PC-9 (cell line): ENCODE measurements at regions not wholly inside any gene's neighbourhood (a gene's known extent, or its start where the extent isn't known, plus 50 kb on each side); places are given as distances from the start of the nearest gene placed in this dataset.

Source experiments
- BruUV-seq: library from RNA; stranded (reverse); fragments of 400-500 nt; replicated peaks from 2 replicates; lab custom pipeline; 2021; lab: Mats Ljungman, UMichigan
- CTCF ChIA-PET: fragments of 300-600 bp; sonication (Branson Sonifier 250); formaldehyde crosslinking; loops from one replicate; lab custom pipeline; 2022; ENCODE audit warnings: antibody characterized with exemption; lab: Charles Lee
- POLR2A ChIA-PET: fragments of 300-600 bp; sonication (Branson Sonifier 250); formaldehyde crosslinking; loops from one replicate; lab custom pipeline; 2022; ENCODE audit warnings: antibody characterized with exemption; ENCODE audit not compliant: unreplicated experiment; lab: Charles Lee
- DNase-seq, 2 experiments: peaks; one replicate each; pipeline versions ENCODE4 v3.0.0 to v3.0.0-alpha.2; 2015 to 2022; ENCODE audit warnings: mixed read lengths in 1 of 2
- H2AFZ ChIP-seq: fragments of 200-600 bp; sonication (generic); 2 replicates; pipeline ENCODE4 v1.8.1; 2017; ENCODE audit warnings: antibody characterized with exemption
- H3F3A ChIP-seq: fragments of 200-600 bp; sonication (generic); 2 replicates; pipeline ENCODE4 v1.8.1; 2017; ENCODE audit warnings: antibody characterized with exemption, mild to moderate bottlenecking, low read depth; ENCODE audit not compliant: insufficient read depth
- H3K27ac ChIP-seq: fragments of 200-600 bp; sonication (generic); 2 replicates; pipeline ENCODE4 v1.6.1; 2016; ENCODE audit warnings: mixed run types
- H3K27me3 ChIP-seq: fragments of 200-600 bp; sonication (generic); 2 replicates; pipeline ENCODE4 v1.6.1; 2016; ENCODE audit warnings: low read depth, mixed run types; ENCODE audit not compliant: insufficient read depth
- H3K36me3 ChIP-seq: fragments of 200-600 bp; sonication (generic); 2 replicates; pipeline ENCODE4 v1.6.1; 2016; ENCODE audit warnings: low read depth, mixed run types
- H3K4me1 ChIP-seq: fragments of 200-600 bp; sonication (generic); replicated peaks from 2 replicates; pipeline ENCODE4 v1.6.1; 2016; ENCODE audit warnings: mixed run types; ENCODE audit not compliant: insufficient read depth
- H3K4me2 ChIP-seq: fragments of 200-600 bp; sonication (generic); 2 replicates; pipeline ENCODE4 v1.6.1; 2017; ENCODE audit warnings: mixed run types
- H3K4me3 ChIP-seq: fragments of 200-600 bp; sonication (generic); 2 replicates; pipeline ENCODE4 v1.6.1; 2016; ENCODE audit warnings: mixed run types
- H3K79me2 ChIP-seq: fragments of 200-600 bp; sonication (generic); 2 replicates; pipeline ENCODE4 v1.6.1; 2017; ENCODE audit warnings: low read depth, mixed run types
- H3K9me2 ChIP-seq: fragments of 200-600 bp; sonication (generic); 2 replicates; pipeline ENCODE4 v1.8.1; 2017; ENCODE audit warnings: mild to moderate bottlenecking; ENCODE audit not compliant: insufficient read depth
- H3K9me3 ChIP-seq: fragments of 200-600 bp; sonication (generic); 2 replicates; pipeline ENCODE4 v1.8.1; 2016; ENCODE audit warnings: low read depth; ENCODE audit not compliant: insufficient read depth
- H4K20me1 ChIP-seq: fragments of 200-600 bp; sonication (generic); 2 replicates; pipeline ENCODE4 v1.8.1; 2017; ENCODE audit not compliant: insufficient read depth
- CTCF ChIP-seq: fragments of 200-600 bp; sonication (generic); conservative IDR thresholded peaks from 2 replicates; pipeline ENCODE4 v1.6.1; 2017; ENCODE audit warnings: mixed run types, antibody characterized with exemption, mild to moderate bottlenecking, moderate library complexity
- EZH2 ChIP-seq: fragments of 200-600 bp; sonication (generic); IDR thresholded peaks from 2 replicates; pipeline ENCODE4 v1.8.0; 2017; ENCODE audit warnings: antibody characterized with exemption, low read depth
- intact Hi-C: fragments of 100-400 bp; cut with micrococcal nuclease; formaldehyde crosslinking; loops from one replicate; pipeline ENCODE4 v1.10.0; 2022; ENCODE audit not compliant: unreplicated experiment

GRCh38 chr4:126756050-126756829 lies 876.5 kb upstream of the INTU start:
- TF ChIP-seq CTCF (no peak), EZH2 (no peak)
- H3K4me2 ChIP-seq, result no peak overlapping the region
- ChIA-PET CTCF (no interaction called here), POLR2A (no interaction called here)
- H3K27ac ChIP-seq, result no peak overlapping the region
- no peaks in the 10 kb centered on the region for H3K36me3 ChIP-seq
- H3K79me2 ChIP-seq, result no peaks in the 10 kb centered on the region
- H3F3A ChIP-seq, result no peaks in the 10 kb centered on the region
- no peaks in the 10 kb centered on the region for H3K9me3 ChIP-seq
- intact Hi-C loops, result no loop called here
- no peak overlapping the region for H3K4me3 ChIP-seq
- DNase-seq, result no peak
- H3K27me3 ChIP-seq, result no peaks in the 10 kb centered on the region
- H3K9me2 ChIP-seq, result no peaks in the 10 kb centered on the region
- H3K4me1 ChIP-seq, result no peaks in the 10 kb centered on the region
- no peaks in the 10 kb centered on the region for H4K20me1 ChIP-seq
- BruUV-seq, result no TSS peak
- H2AFZ ChIP-seq, result no peak overlapping the region

- no peaks in the 10 kb centered on the region for H3K9me2 ChIP-seq
- no peak overlapping the region for H2AFZ ChIP-seq
- no peak for DNase-seq
- H3K27ac ChIP-seq, result no peak overlapping the region
- CTCF ChIA-PET, result no interaction called here
- H3K4me3 ChIP-seq, result no peak overlapping the region
- no peaks in the 10 kb centered on the region for H3K9me3 ChIP-seq
- no peaks in the 10 kb centered on the region for H3F3A ChIP-seq
- intact Hi-C loops, result no loop called here
- no TSS peak for BruUV-seq
- no peaks in the 10 kb centered on the region for H3K4me1 ChIP-seq
- no peaks in the 10 kb centered on the region; the same call in 1 of the 2 replicates for H4K20me1 ChIP-seq
- no peaks in the 10 kb centered on the region for H3K79me2 ChIP-seq
- POLR2A ChIA-PET, result no interaction called here
- no peak overlapping the region for H3K4me2 ChIP-seq
- H3K36me3 ChIP-seq, result no peaks in the 10 kb centered on the region
- no peaks in the 10 kb centered on the region for H3K27me3 ChIP-seq
- TF ChIP-seq EZH2, result no peak
- no peak for TF ChIP-seq CTCF
These were observed 875.5 kb upstream of the INTU start for GRCh38 chr4:126757219-126757618.

GRCh38 chr4:126758493-126758892 lies 874.3 kb upstream of the INTU start:
- no peak overlapping the region for H3K4me2 ChIP-seq
- H3K27ac ChIP-seq, result no peak overlapping the region
- no peaks in the 10 kb centered on the region; the same call in 1 of the 2 replicates for H4K20me1 ChIP-seq
- H3K4me1 ChIP-seq, result no peaks in the 10 kb centered on the region
- no peaks in the 10 kb centered on the region for H3K9me2 ChIP-seq
- no peaks in the 10 kb centered on the region for H3F3A ChIP-seq
- H3K36me3 ChIP-seq, result no peaks in the 10 kb centered on the region
- H3K27me3 ChIP-seq, result no peaks in the 10 kb centered on the region
- ChIA-PET POLR2A (no interaction called here), CTCF (no interaction called here)
- no peaks in the 10 kb centered on the region for H3K9me3 ChIP-seq
- no TSS peak for BruUV-seq
- no peak overlapping the region for H2AFZ ChIP-seq
- no peaks in the 10 kb centered on the region for H3K79me2 ChIP-seq
- DNase-seq, result no peak
- TF ChIP-seq CTCF (no peak), EZH2 (no peak)
- no peak overlapping the region for H3K4me3 ChIP-seq
- intact Hi-C loops, result no loop called here
